MCF 10A (cell line): ENCODE measurements at regions not wholly inside any gene's neighbourhood (a gene's known extent, or its start where the extent isn't known, plus 50 kb on each side); places are given as distances from the start of the nearest gene placed in this dataset.

Experiments used
- BruUV-seq: library from RNA; stranded (reverse); fragments of 400-500 nt; replicated peaks from 2 replicates; lab custom pipeline; 2021; lab: Mats Ljungman, UMichigan
- CTCF ChIA-PET: fragments of 300-600 bp; sonication (Branson Sonifier 250); formaldehyde crosslinking; extraction: SDS; loops from one replicate; lab custom pipeline; 2021; ENCODE audit warnings: antibody characterized with exemption, inconsistent platforms; lab: Yijun Ruan, JAX
- POLR2A ChIA-PET: fragments of 300-600, 350-650 bp; sonication (Branson Sonifier 250); formaldehyde crosslinking; extraction: SDS; loops from one replicate; lab custom pipeline; 2020; ENCODE audit warnings: antibody characterized with exemption, inconsistent platforms; lab: Yijun Ruan, JAX
- DNase-seq: peaks from one replicate; pipeline ENCODE4 v3.0.0-alpha.2; 2018; ENCODE audit not compliant: unreplicated experiment
- H3K27ac Mint-ChIP-seq: one replicate; pipeline ENCODE4 v1.8.0; 2022; ENCODE audit warnings: mild to moderate bottlenecking, low read depth, mixed read lengths; ENCODE audit not compliant: unreplicated experiment
- H3K27me3 Mint-ChIP-seq: one replicate; pipeline ENCODE4 v1.8.0; 2022; ENCODE audit warnings: mixed read lengths; ENCODE audit not compliant: insufficient read depth, unreplicated experiment
- H3K36me3 Mint-ChIP-seq: one replicate; pipeline ENCODE4 v1.8.0; 2022; ENCODE audit warnings: mild to moderate bottlenecking, moderate library complexity, mixed read lengths; ENCODE audit not compliant: insufficient read depth, unreplicated experiment
- H3K4me1 Mint-ChIP-seq: one replicate; pipeline ENCODE4 v1.8.0; 2022; ENCODE audit warnings: mixed read lengths; ENCODE audit not compliant: insufficient read depth, unreplicated experiment
- H3K4me3 Mint-ChIP-seq: one replicate; pipeline ENCODE4 v1.8.0; 2022; ENCODE audit warnings: mild to moderate bottlenecking, moderate library complexity, mixed read lengths; ENCODE audit not compliant: unreplicated experiment
- H3K9me3 Mint-ChIP-seq: one replicate; pipeline ENCODE4 v1.8.0; 2022; ENCODE audit warnings: mixed read lengths; ENCODE audit not compliant: unreplicated experiment
- intact Hi-C: fragments of 100-400 bp; cut with micrococcal nuclease; formaldehyde crosslinking; loops from 2 replicates; pipeline ENCODE4 v1.14.1; 2022
- TF ChIP-seq, protein P1 (sequence below): fragments of 200-600 bp; IDR thresholded peaks from one replicate; pipeline ENCODE4 v1.8.0; 2022; ENCODE audit warnings: antibody characterized with exemption, mild to moderate bottlenecking; ENCODE audit not compliant: unreplicated experiment

DNA sequence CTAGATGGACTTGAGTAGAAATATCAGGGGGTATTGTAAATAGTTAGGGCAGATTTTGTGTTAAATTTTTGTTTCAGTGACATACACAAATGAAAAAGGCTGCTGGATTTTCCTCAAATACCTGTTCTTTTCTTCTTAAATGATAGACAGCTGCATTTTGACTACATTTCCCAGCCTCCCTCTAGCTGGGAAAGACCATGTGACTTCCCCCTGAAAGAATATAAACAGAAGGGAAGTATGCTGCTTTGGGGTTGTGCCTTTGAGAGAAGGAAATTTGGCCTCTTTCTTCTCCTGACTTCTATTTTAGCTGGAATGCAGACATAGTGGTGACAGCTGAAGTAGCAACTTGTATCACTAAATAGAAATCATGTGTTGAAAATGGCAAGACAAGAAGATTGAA lies 476.1 kb upstream of the SYT1 start:
- ChIA-PET CTCF (interaction anchor here (0.6 to 2.1 kb wide), 3 partner anchors 82 to 619 kb away, joined by 3 to 5 read pairs (median 4); no protein-coding TSS in a partner anchor), POLR2A (interaction anchor here (0.8 kb wide), 1 partner anchor 8 kb away, joined by 3 read pairs; no protein-coding TSS in a partner anchor)
- DNase-seq, result no peak
- intact Hi-C loops, result no loop called here
- BruUV-seq, result no TSS peak
- Mint-ChIP-seq H3K9me3 (no peaks in the 10 kb centered on the region), H3K4me3 (no peak overlapping the region), H3K27ac (no peak overlapping the region), H3K4me1 (peaks cover 12% of the 10 kb centered on the region), H3K27me3 (no peaks in the 10 kb centered on the region), H3K36me3 (no peaks in the 10 kb centered on the region)
- TF ChIP-seq, protein P1, sequence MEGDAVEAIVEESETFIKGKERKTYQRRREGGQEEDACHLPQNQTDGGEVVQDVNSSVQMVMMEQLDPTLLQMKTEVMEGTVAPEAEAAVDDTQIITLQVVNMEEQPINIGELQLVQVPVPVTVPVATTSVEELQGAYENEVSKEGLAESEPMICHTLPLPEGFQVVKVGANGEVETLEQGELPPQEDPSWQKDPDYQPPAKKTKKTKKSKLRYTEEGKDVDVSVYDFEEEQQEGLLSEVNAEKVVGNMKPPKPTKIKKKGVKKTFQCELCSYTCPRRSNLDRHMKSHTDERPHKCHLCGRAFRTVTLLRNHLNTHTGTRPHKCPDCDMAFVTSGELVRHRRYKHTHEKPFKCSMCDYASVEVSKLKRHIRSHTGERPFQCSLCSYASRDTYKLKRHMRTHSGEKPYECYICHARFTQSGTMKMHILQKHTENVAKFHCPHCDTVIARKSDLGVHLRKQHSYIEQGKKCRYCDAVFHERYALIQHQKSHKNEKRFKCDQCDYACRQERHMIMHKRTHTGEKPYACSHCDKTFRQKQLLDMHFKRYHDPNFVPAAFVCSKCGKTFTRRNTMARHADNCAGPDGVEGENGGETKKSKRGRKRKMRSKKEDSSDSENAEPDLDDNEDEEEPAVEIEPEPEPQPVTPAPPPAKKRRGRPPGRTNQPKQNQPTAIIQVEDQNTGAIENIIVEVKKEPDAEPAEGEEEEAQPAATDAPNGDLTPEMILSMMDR, result no peak

DNA sequence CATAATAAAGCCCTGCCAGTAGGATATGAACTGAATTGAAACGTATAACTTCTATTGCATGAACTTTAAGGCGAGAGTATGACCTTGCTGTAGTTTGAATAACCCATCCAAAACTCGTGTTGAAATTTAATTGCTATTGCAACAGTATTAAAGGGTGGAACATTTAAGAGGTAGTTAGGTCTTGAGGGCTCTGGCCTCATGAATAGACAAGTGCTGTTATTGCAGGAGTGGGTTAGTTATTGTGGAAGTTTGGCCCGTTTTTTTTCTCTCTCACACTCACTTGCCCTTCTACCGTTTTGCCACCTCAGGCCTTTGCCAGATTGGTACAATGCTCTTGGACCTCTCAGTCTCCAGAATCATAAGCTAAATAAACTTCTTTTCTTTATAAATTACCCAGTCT lies 473.7 kb upstream of the SYT1 start:
- Mint-ChIP-seq H3K27me3 (no peaks in the 10 kb centered on the region), H3K27ac (no peak overlapping the region), H3K4me1 (peaks cover 1% of the 10 kb centered on the region), H3K36me3 (no peaks in the 10 kb centered on the region), H3K9me3 (no peaks in the 10 kb centered on the region), H3K4me3 (no peak overlapping the region)
- ChIA-PET POLR2A (interaction anchor here (0.6 to 0.8 kb wide), 2 partner anchors 81 to 207 kb away, joined by 3 read pairs; no protein-coding TSS in a partner anchor), CTCF (interaction anchor here (0.6 to 1.5 kb wide), 5 partner anchors 80 to 1203 kb away, joined by 3 to 8 read pairs (median 3); no protein-coding TSS in a partner anchor)
- TF ChIP-seq, protein P1, result no peak
- intact Hi-C loops, result loop anchor here (5.0 to 10.0 kb wide), 3 partner anchors 174 to 956 kb away; no protein-coding TSS in a partner anchor
- DNase-seq, result no peak
- no TSS peak for BruUV-seq

DNA sequence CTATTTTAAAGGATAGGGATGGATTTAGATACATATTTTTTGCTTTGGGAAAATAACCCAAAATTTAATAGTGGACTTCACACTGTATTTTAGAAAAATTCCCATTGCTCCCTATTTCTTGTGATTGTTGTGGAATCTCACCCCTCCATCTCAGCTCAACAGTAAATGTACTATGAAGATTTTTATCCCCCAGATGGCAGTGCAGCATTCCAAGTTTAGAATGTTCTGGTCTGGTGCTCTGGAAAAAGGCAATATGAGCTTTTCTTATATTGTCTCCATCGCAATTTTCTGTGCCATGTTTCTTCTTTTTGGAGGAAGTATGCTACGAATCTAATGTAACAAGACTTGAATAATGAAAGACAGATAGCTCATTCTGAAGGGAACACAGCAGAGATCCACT lies 471.7 kb upstream of the SYT1 start:
- H3K9me3 Mint-ChIP-seq, result no peaks in the 10 kb centered on the region
- ChIA-PET CTCF (interaction anchor here (0.5 to 3.4 kb wide), 10 partner anchors 9 to 782 kb away, joined by 3 to 11 read pairs (median 3); no protein-coding TSS in a partner anchor), POLR2A (no interaction called here)
- DNase-seq, result peak; percentile 38
- H3K4me1 Mint-ChIP-seq, result no peaks in the 10 kb centered on the region
- no peaks in the 10 kb centered on the region for H3K36me3 Mint-ChIP-seq
- intact Hi-C loops, result loop anchor here (1.0 to 10.0 kb wide), 5 partner anchors 172 to 954 kb away; no protein-coding TSS in a partner anchor
- H3K27me3 Mint-ChIP-seq, result no peaks in the 10 kb centered on the region
- no TSS peak for BruUV-seq
- H3K27ac Mint-ChIP-seq, result no peak overlapping the region
- no peak overlapping the region for H3K4me3 Mint-ChIP-seq
- TF ChIP-seq, protein P1, result peak; percentile 19

DNA sequence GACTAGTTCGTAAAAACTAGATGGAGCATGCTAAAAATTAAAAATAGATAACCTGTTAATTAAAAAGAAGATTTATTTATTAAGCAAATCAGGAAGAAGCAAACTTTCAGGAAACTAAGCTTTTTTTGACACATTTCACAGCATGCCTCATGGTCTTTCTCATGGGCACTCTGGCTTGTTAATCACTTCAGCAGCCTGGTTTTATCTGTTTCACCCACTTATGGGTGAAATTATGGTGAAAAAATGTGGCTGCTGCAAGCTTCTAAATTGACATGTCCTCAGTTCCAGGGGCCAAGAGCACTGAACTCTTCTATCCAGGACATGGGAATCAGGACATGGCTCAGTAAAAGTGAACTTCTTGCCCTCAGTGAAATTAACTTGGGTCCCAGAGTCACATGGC lies 468.6 kb upstream of the SYT1 start:
- CTCF ChIA-PET, result interaction anchor here (0.6 to 1.3 kb wide), 2 partner anchors 9 to 610 kb away, joined by 3 to 4 read pairs; no protein-coding TSS in a partner anchor
- intact Hi-C loops, result loop anchor here (10.0 kb wide), 1 partner anchor 169 kb away; no protein-coding TSS in a partner anchor
- DNase-seq, result no peak
- TF ChIP-seq, protein P1, result no peak
- Mint-ChIP-seq H3K9me3 (no peaks in the 10 kb centered on the region), H3K4me3 (no peak overlapping the region), H3K27ac (no peak overlapping the region), H3K4me1 (no peaks in the 10 kb centered on the region), H3K36me3 (no peaks in the 10 kb centered on the region), H3K27me3 (no peaks in the 10 kb centered on the region)
- POLR2A ChIA-PET, result interaction anchor here (0.8 kb wide), 1 partner anchor 7 kb away, joined by 3 read pairs; no protein-coding TSS in a partner anchor
- BruUV-seq, result no TSS peak
